Loucy (cell line): ENCODE measurements at regions not wholly inside any gene's neighbourhood (a gene's known extent, or its start where the extent isn't known, plus 50 kb on each side); places are given as distances from the start of the nearest gene placed in this dataset.

ENCODE experiments used
- EZH2phosphoT487 ChIP-seq: fragments of 200-600 bp; IDR thresholded peaks from 2 replicates; pipeline ENCODE4 v1.6.1; 2018; ENCODE audit warnings: antibody characterized with exemption, mild to moderate bottlenecking, moderate library complexity, borderline replicate concordance
- TF ChIP-seq, protein P1 (sequence below): fragments of 200-600 bp; sonication (generic); conservative IDR thresholded peaks from 2 replicates; pipeline ENCODE4 v1.5.1; 2014; ENCODE audit warnings: mild to moderate bottlenecking, antibody characterized with exemption, low read length

DNA sequence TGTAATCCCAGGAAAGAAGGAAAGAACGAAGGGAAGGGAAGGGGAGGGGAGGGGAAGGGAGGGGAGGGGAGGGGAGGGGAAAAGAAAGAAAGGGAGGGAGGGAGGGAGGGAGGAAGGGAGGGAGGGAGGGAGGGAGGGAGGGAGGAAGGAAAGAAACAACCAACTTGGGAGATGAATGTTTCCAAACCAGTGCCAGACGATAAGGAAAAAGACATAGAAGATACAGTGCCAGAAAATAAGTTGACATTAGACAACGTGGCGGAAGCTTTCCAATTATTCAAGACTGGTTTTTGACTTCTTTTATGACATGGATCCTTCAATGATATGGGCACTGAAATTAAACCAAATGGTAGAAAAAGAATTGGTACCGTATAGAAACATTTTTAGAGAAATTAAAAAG lies 181.2 kb upstream of the POU5F2 start:
- TF ChIP-seq, protein P1, sequence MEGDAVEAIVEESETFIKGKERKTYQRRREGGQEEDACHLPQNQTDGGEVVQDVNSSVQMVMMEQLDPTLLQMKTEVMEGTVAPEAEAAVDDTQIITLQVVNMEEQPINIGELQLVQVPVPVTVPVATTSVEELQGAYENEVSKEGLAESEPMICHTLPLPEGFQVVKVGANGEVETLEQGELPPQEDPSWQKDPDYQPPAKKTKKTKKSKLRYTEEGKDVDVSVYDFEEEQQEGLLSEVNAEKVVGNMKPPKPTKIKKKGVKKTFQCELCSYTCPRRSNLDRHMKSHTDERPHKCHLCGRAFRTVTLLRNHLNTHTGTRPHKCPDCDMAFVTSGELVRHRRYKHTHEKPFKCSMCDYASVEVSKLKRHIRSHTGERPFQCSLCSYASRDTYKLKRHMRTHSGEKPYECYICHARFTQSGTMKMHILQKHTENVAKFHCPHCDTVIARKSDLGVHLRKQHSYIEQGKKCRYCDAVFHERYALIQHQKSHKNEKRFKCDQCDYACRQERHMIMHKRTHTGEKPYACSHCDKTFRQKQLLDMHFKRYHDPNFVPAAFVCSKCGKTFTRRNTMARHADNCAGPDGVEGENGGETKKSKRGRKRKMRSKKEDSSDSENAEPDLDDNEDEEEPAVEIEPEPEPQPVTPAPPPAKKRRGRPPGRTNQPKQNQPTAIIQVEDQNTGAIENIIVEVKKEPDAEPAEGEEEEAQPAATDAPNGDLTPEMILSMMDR: no peak
- no peak for TF ChIP-seq EZH2phosphoT487
